Epidermal melanocyte (primary cell): ENCODE measurements at regions not wholly inside any gene's neighbourhood (a gene's known extent, or its start where the extent isn't known, plus 50 kb on each side); places are given as distances from the start of the nearest gene placed in this dataset.
"Not testable (repeated sequence)": the region's sequence is repeated elsewhere in the genome, so short reads cannot be mapped to it uniquely, and the experiment has no call there.

Experiments used
- DNase-seq: peaks from one replicate; pipeline ENCODE4 v3.0.0; 2011; ENCODE audit warnings: low spot score; ENCODE audit not compliant: insufficient read length

DNA sequence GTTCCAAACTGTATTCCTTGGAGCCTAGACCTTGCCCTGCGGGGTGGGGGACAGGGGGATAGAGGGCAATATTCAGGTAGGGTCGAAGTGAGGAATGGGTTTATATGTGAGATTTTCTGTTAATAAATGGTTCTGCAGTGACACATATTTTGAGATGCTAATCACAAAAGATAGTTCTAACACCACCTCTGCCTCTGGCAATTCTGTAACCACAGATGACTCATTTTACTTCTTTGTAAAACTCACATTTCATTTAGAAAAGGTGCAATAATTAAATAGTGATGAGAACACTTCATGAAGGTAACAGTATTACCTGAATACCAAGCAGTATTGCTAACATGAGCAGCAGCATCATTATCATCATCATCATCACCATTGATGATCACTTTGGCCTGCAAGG is 306.6 kb downstream of the SUCLG1 start:
- no peak for DNase-seq

- no peak for DNase-seq
Observed at GRCh38 chr2:84144345-84144744, 314.7 kb downstream of the SUCLG1 start.

DNA sequence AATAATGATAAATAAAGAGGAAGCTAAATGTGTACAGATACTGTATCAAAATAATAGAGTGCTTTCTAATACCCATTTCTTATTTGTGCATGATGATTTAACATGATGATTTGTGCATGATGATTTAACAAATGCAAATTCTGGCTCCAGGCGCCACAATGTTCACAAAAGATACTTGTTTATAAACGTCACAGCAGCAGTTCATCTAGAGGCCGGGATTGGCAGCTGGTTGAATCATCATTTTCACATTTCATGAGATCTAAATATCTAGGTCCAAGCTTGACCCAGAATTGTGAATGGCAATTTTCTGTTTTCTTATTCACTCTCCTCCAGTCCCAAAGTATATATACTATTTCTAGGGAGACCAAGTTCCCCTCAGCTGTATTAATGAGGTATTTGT is 322.0 kb downstream of the SUCLG1 start:
- no peak for DNase-seq

DNA sequence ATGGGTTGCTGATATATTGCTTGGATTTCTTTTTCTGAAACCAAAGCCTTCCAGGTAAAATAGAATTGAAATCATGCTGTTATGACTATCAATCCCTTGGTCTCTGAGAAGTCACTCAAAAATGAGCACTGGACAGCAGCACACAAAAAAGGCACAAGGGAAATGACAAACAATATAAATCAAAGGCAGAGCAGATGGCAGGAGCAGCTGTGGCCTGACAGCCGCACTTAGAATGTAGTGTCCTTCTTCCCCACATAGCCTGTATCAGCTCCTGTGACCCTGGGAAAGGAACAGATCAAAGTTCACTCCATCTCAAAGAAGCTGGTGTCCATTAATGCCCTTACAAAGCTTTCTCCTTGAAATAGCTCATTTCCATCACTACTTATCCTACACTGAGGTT is 326.7 kb downstream of the SUCLG1 start:
- no peak for DNase-seq

DNA sequence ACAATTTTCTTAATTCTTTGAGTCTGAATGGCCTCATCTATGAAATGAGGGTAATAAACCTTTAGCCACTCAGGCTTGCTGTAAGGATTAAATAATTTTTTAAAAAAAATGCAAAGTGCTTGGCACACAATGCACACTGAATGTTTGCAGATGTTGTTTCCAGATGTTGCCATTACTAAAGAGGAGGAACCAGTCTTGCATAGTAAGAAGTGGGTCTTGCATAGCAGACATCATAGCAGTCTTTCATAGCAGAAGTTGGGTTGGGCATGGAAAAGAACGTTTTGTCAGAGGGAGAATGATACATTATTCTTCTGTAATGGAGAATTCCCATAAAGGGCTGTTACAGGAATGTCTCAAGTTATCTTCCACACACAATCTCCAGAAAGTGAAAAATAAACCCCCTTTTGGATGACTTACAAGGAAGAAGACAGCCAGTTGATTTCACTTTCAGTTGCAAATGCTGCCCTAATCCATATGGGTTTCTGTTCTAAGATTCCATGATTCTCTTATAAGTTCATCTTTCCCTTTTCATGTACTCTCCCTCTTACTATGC is 327.7 kb downstream of the SUCLG1 start:
- no peak for DNase-seq

GRCh38 chr2:84129018-84129417 is 330.1 kb downstream of the SUCLG1 start:
- no peak for DNase-seq

GRCh38 chr2:84127812-84128211 is 331.3 kb downstream of the SUCLG1 start:
- DNase-seq: not testable (repeated sequence)

DNA sequence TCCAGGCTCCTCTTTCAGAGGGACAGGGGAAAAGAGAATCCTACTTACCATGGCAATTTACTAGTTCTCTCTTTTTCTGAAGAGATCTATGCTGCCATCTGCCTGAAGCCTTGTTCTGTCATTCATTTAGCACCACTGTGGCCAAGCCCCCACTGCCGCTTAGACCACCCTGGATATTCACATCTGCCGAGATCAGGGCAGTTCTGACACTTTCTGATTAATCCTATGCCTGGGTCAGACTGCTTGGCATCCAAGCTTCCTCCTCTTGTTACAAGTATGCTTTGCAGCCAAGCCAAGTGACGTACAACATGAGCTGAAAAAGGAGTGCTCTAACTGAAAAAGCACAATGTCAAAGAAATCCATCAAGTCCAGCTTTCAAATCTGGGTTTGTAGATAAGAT is 332.6 kb downstream of the SUCLG1 start:
- DNase-seq: no peak

DNA sequence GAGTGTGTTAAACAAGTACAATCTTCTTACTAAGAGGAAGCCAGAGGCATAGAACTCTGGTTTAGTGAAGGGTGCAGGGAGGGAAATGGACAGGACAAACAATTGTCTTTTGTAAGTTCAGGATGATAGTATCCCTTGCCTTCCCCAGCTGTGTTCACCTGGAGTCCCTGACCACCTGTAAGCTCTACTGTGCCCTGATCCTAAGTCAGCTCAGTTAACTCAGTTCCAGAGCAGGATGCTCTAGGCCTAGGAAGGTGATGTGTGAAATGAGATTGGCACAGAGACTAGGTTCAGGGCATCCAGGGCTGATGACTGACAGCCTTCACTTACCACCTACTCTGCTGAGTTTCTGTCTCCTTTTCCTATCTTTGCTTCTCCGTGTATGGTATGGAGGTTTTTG is 333.0 kb downstream of the SUCLG1 start:
- DNase-seq: no peak

DNA sequence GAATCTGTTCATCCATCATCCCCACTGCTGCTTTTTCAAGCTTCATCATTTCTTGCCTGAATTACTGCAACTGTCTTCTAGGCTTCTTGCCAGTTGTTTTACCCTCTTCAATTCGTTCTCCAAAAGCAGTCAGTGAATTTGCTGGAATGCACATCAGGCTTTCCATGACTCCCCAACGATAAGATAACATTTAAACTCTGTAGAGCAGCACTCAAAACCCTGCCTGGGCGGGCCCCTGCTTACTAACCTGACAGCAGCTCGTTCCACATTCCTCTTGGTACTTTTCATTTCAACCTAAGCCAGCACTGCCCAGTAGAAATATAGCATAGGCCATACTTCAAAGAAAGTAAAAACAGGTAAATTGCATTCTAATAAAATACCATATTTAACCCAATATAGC is 342.9 kb downstream of the SUCLG1 start:
- DNase-seq: no peak

DNA sequence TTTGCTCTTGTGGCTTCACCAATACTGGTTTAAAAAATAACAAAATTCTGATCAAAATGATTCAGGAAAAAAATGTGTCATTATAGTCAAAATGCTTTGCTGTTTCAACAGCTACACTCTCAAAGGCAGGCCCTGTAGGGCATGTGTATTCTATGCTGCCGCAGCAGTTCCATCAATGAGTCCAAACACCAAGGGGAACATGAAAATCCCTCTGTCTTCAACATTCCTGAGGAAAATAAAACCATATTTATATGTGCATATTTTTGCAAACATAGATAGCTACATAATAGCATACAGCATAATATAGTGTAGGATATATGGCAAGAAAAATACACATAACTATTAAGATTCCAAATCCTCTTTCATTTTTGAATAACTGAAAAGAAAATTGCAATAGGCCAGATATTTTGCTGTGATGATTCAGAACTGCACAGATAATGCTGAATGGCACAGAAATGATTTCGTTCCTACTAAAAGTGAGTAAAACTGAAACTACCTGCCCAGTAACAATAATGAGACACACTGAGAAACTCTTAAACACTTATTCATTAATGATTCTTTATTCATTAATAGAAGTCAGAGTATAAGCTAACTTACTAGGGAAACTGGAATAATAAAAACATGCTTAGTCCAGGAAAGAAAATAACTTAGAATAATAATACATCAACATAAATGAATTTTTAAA is 343.8 kb downstream of the SUCLG1 start:
- DNase-seq: no peak

GRCh38 chr2:84103816-84104527 is 355.1 kb downstream of the SUCLG1 start:
- DNase-seq: not testable (repeated sequence)

DNA sequence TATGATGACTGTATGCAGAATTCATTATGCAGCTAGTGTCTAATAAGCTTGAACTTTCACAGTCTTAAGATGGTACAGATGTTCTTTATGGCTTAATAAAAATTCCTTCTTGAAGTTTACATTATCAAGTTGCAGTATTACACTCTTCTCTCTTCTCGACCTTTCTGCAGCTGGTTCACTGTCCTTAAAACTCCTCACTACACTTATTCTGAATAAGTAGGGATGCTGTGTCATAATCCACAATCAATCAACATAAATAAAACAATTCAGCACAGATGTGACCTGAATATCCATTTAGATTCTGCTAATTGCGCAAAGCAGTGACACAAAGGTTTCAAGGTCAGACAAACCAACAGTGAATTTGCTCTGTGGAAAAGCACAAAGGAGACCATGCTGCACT is 356.8 kb downstream of the SUCLG1 start:
- DNase-seq: no peak

GRCh38 chr2:84088656-84089055 is 370.4 kb downstream of the SUCLG1 start:
- DNase-seq: no peak

GRCh38 chr2:84085562-84085961 is 373.5 kb downstream of the SUCLG1 start:
- no peak for DNase-seq

DNA sequence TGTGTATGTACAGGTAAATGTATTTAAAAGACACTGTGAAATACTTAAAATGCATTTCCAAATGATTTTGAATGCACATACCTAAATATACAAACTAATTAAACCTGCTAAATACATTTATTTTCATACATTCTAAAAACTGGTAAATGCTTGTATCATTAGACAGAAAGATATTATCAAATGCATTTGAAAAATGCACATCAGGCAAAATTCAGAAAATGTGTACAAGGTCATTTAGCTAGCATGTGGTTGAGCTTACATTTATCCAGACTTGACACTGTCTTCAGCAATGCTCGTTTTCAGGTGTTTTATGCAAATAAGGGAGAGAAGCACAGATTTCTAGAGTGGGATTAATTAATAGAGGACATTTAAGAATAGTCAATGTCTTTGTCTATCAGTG is 374.2 kb downstream of the SUCLG1 start:
- no peak for DNase-seq

- no peak for DNase-seq
Observed at GRCh38 chr2:84083984-84084383, 375.1 kb downstream of the SUCLG1 start.

DNA sequence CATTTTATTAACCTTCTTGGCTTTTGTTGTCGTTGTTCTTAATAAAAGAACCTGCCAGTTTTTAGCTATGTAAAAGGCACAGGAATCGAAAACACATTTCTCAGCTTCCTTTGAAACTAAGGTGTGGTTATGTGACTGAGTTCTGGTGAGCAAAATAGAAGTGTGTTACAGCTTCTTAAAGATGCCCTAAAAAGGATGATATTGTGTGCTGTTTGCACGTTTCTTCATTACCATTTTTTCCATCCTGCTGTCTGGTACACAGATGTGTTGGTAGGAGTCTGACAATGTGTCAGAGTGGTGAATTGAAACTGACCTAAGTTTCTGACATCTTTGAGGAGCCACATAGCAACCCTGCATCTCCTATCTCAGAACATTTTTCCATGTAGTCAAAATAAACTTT is 380.6 kb downstream of the SUCLG1 start:
- DNase-seq: no peak

- no peak for DNase-seq
Observed at GRCh38 chr2:84077496-84077895, 381.6 kb downstream of the SUCLG1 start.

- DNase-seq: no peak
Observed at GRCh38 chr2:84071050-84071449, 388.0 kb downstream of the SUCLG1 start.

DNA sequence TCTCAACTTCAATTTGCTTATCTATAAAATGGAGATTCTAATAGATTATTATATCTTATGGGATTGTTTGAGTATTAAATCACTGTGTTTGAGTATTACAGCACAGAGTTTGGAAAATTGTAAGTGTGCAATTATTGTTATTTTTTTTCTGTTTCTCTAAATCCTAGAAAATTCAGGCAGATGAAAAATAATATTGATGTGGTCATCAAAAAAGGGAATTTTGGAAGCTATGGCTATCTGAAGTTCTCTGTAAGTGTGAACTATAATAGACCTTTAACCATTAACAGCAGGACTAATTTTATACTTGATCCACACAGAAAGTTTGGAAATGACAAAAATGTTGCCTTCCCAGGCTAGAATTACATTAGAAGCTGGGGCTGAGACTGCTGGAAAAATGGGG is 393.2 kb downstream of the SUCLG1 start:
- no peak for DNase-seq

GRCh38 chr2:84057917-84058560 is 401.0 kb downstream of the SUCLG1 start:
- no peak for DNase-seq
